Hepatocyte (in vitro differentiated cells): ENCODE measurements at regions not wholly inside any gene's neighbourhood (a gene's known extent, or its start where the extent isn't known, plus 50 kb on each side); places are given as distances from the start of the nearest gene placed in this dataset.
"Not testable (repeated sequence)": the region's sequence is repeated elsewhere in the genome, so short reads cannot be mapped to it uniquely, and the experiment has no call there.

Source experiments
- EZH2 ChIP-seq: fragments of 200-600 bp; sonication (generic); IDR thresholded peaks from 2 replicates; pipeline ENCODE4 v1.6.1; 2016; ENCODE audit warnings: antibody characterized with exemption, mild to moderate bottlenecking, borderline replicate concordance
- EZH2phosphoT487 ChIP-seq: fragments of 200-600 bp; sonication (generic); IDR thresholded peaks from one replicate; pipeline ENCODE4 v1.6.1; 2018; ENCODE audit warnings: antibody characterized with exemption, mild to moderate bottlenecking, low read depth, moderate library complexity; ENCODE audit not compliant: unreplicated experiment, severe bottlenecking
- TF ChIP-seq, protein P1 (sequence below): fragments of 200-600 bp; sonication (generic); IDR thresholded peaks from 2 replicates; pipeline ENCODE4 v1.5.1; 2016; ENCODE audit warnings: antibody characterized with exemption, mild to moderate bottlenecking; ENCODE audit not compliant: poor library complexity

GRCh38 chr4:57729775-57730570 lies 619.8 kb upstream of the IGFBP7 start:
- TF ChIP-seq, protein P1, sequence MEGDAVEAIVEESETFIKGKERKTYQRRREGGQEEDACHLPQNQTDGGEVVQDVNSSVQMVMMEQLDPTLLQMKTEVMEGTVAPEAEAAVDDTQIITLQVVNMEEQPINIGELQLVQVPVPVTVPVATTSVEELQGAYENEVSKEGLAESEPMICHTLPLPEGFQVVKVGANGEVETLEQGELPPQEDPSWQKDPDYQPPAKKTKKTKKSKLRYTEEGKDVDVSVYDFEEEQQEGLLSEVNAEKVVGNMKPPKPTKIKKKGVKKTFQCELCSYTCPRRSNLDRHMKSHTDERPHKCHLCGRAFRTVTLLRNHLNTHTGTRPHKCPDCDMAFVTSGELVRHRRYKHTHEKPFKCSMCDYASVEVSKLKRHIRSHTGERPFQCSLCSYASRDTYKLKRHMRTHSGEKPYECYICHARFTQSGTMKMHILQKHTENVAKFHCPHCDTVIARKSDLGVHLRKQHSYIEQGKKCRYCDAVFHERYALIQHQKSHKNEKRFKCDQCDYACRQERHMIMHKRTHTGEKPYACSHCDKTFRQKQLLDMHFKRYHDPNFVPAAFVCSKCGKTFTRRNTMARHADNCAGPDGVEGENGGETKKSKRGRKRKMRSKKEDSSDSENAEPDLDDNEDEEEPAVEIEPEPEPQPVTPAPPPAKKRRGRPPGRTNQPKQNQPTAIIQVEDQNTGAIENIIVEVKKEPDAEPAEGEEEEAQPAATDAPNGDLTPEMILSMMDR = not testable (repeated sequence)
- TF ChIP-seq EZH2, EZH2phosphoT487: not testable (repeated sequence)
